Fibroblast of mammary gland (primary cell): ENCODE measurements at regions not wholly inside any gene's neighbourhood (a gene's known extent, or its start where the extent isn't known, plus 50 kb on each side); places are given as distances from the start of the nearest gene placed in this dataset.

Experiments
- DNase-seq: peaks from one replicate; pipeline ENCODE4 v3.0.0-alpha.2; 2010; ENCODE audit warnings: low read depth
- H3K4me3 ChIP-seq: 2 replicates; pipeline ENCODE4 v1.5.1; 2011; ENCODE audit warnings: low read depth, mild to moderate bottlenecking, low read length, moderate library complexity; ENCODE audit not compliant: control insufficient read depth
- TF ChIP-seq, protein P1 (sequence below): conservative IDR thresholded peaks from 2 replicates; pipeline ENCODE4 v1.5.1; 2011; ENCODE audit warnings: low read depth, low read length, inconsistent platforms; ENCODE audit not compliant: control insufficient read depth, insufficient read depth

- H3K4me3 ChIP-seq: no peak overlapping the region
- TF ChIP-seq, protein P1, sequence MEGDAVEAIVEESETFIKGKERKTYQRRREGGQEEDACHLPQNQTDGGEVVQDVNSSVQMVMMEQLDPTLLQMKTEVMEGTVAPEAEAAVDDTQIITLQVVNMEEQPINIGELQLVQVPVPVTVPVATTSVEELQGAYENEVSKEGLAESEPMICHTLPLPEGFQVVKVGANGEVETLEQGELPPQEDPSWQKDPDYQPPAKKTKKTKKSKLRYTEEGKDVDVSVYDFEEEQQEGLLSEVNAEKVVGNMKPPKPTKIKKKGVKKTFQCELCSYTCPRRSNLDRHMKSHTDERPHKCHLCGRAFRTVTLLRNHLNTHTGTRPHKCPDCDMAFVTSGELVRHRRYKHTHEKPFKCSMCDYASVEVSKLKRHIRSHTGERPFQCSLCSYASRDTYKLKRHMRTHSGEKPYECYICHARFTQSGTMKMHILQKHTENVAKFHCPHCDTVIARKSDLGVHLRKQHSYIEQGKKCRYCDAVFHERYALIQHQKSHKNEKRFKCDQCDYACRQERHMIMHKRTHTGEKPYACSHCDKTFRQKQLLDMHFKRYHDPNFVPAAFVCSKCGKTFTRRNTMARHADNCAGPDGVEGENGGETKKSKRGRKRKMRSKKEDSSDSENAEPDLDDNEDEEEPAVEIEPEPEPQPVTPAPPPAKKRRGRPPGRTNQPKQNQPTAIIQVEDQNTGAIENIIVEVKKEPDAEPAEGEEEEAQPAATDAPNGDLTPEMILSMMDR: no peak
- DNase-seq: no peak
Measured at GRCh38 chr4:115292320-115293092, 179.1 kb upstream of the NDST4 start.

DNA sequence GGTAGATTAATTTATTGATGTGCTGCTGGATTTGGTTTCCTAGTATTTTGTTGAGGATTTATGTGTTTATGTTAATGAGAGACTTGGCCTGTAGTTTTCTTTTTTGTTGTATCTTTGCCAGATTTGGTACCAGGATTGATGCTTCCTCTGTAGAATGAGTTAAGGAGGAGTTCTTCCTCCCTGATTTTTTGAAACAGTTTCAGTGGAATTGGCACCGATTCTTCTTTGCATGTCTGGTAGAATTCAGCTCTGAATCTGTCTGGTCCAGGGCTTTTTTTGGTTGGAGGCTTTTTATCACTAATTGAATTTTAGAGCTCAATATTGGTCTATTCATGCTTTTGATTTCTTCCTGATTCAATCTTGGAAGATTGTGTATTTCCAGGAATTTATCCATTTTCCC, 174.0 kb upstream of the NDST4 start:
- TF ChIP-seq, protein P1: no peak
- H3K4me3 ChIP-seq: no peak overlapping the region
- DNase-seq: no peak

- no peak overlapping the region for H3K4me3 ChIP-seq
- TF ChIP-seq, protein P1: no peak
- no peak for DNase-seq
Measured at GRCh38 chr4:115279330-115279729, 165.9 kb upstream of the NDST4 start.

DNA sequence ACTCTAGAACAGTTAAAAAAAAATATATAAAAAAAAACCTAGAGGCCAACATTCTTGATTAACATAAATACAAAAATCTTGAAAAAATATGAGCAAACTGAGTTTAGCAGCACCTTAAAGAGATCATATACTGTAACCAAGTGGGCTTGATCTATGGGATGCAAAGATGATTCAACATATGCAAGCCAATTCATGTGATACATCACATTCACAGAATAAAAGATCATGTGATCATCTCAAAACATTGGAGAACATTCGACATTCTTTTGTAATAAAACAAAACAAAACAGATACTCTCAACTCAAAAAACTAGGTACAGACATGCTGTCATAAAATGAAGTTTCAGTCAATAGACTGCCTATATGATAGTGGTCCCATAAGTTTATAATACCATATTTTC, 165.4 kb upstream of the NDST4 start:
- DNase-seq: no peak
- TF ChIP-seq, protein P1: no peak
- H3K4me3 ChIP-seq: no peak overlapping the region

GRCh38 chr4:115275615-115276014, 162.2 kb upstream of the NDST4 start:
- DNase-seq: no peak
- TF ChIP-seq, protein P1: no peak
- H3K4me3 ChIP-seq: no peak overlapping the region

DNA sequence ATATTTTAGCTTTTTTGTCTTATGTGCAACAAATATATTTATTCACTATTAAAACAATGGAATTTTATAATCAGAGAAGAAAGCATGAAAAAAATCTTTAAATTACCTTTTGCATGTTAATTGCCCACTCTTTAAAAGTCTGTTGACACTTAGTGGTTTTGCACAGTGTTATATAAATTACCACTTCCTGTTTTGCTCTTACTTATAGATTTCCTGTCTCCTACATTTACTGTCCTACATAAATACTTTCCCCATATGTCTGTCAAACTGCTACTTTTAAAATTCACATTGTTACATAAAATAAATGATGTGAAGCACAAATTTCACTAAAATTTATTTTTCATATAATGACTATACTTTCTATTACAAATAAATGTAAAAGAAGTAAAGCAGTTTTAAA, 161.1 kb upstream of the NDST4 start:
- no peak for DNase-seq
- no peak overlapping the region for H3K4me3 ChIP-seq
- TF ChIP-seq, protein P1: no peak
